ENCODE measurements at regions not wholly inside any gene's neighbourhood (a gene's known extent, or its start where the extent isn't known, plus 50 kb on each side); places are given as distances from the start of the nearest gene placed in this dataset.

- Histone ChIP-seq H3K56ac (replicated peaks; ENCODE audit: insufficient read length, low read depth, low read length) (no peak overlapping the region), H3K4me2 (ENCODE audit: insufficient read depth in 1 of 2, low read depth in 2 of 2, low read length in 2 of 2) (no peak overlapping the region), H2BK5ac (ENCODE audit: low read depth, low read length) (no peak overlapping the region), H2AK5ac (ENCODE audit: low read depth, low read length) (no peak overlapping the region), H3K18ac (ENCODE audit: extremely low read depth, low read length) (no peak overlapping the region), H3K23me2 (ENCODE audit: low read depth, low read length) (no peaks in the 10 kb centered on the region), H3K9me3 (ENCODE audit: insufficient read depth in 2 of 2, low read depth in 1 of 2, low read length in 1 of 2) (no peaks in the 10 kb centered on the region), H3K14ac (ENCODE audit: insufficient read length) (no peak overlapping the region), H4K8ac (ENCODE audit: extremely low read depth, insufficient read depth, low read length) (no peak overlapping the region), H3K23ac (ENCODE audit: insufficient read length) (no peak overlapping the region), H3K9ac (replicated peaks in 1 of 4; ENCODE audit: extremely low read depth in 1 of 4, low read depth in 3 of 4, low read length in 3 of 4) (no peak overlapping the region), H3K27ac (ENCODE audit: low read depth, low read length) (no peak overlapping the region), H3K27me3 (replicated peaks in 1 of 4; ENCODE audit: control insufficient read depth in 3 of 4, extremely low read depth in 1 of 4, insufficient read depth in 3 of 4, low read length in 3 of 4) (no peaks in the 10 kb centered on the region), H4K20me1 (replicated peaks in 1 of 2; ENCODE audit: control insufficient read depth in 1 of 2, insufficient read depth in 2 of 2, low read length in 2 of 2) (no peaks in the 10 kb centered on the region), H4K91ac (replicated peaks; ENCODE audit: insufficient read length, low read length) (no peak overlapping the region), H3K79me2 (ENCODE audit: control insufficient read depth in 1 of 2, insufficient read depth in 2 of 2, low read length in 2 of 2) (no peaks in the 10 kb centered on the region), H2BK12ac (ENCODE audit: low read depth, low read length) (no peak overlapping the region), H4K5ac (ENCODE audit: insufficient read length, low read depth, low read length) (no peak overlapping the region), H2BK120ac (replicated peaks; ENCODE audit: low read depth, low read length) (no peak overlapping the region), H3K4ac (replicated peaks; ENCODE audit: insufficient read length, low read depth, low read length) (no peak overlapping the region), H2BK15ac (ENCODE audit: low read length) (no peak overlapping the region), H3K4me1 (replicated peaks in 1 of 4; ENCODE audit: control insufficient read depth in 3 of 4, insufficient read depth in 4 of 4, low read length in 3 of 4) (no peaks in the 10 kb centered on the region), H2AFZ (ENCODE audit: low read length) (no peak overlapping the region), H3K36me3 (ENCODE audit: control insufficient read depth in 2 of 4, insufficient read depth in 4 of 4, low read length in 3 of 4) (no peaks in the 10 kb centered on the region), H3K79me1 (ENCODE audit: low read depth, low read length) (no peaks in the 10 kb centered on the region), H3K4me3 (ENCODE audit: extremely low read depth in 1 of 4, insufficient read depth in 2 of 4, low read depth in 3 of 4, low read length in 4 of 4) (no peak overlapping the region), H2BK20ac (ENCODE audit: low read length) (no peak overlapping the region)
- ChIA-PET CTCF (ENCODE audit: partially characterized antibody) (no interaction called here), POLR2A (ENCODE audit: partially characterized antibody) (no interaction called here)
- TF ChIP-seq CTCF (IDR thresholded peaks at IDR 0.05; ENCODE audit: control extremely low read depth in 1 of 3, insufficient read depth in 1 of 3, low read depth in 1 of 3, low read length in 3 of 3), result no peak
- TF ChIP-seq MAFK (IDR thresholded peaks at IDR 0.05; ENCODE audit: low read depth, low read length), result no peak
- TF ChIP-seq MAX (IDR thresholded peaks at IDR 0.05), result no peak
- no peak for TF ChIP-seq YY1 (IDR thresholded peaks at IDR 0.05; ENCODE audit: low read depth, low read length)
- TF ChIP-seq RFX5 (IDR thresholded peaks at IDR 0.05; ENCODE audit: borderline replicate concordance, low read depth, low read length), result no peak
- no peak for TF ChIP-seq USF2 (IDR thresholded peaks at IDR 0.05; ENCODE audit: low read length)
- no peak for TF ChIP-seq SIRT6 (IDR thresholded peaks at IDR 0.05; ENCODE audit: low read length)
- TF ChIP-seq ASH2L (IDR thresholded peaks at IDR 0.05; ENCODE audit: low read length), result no peak
- TF ChIP-seq FOSL1 (IDR thresholded peaks at IDR 0.05; ENCODE audit: insufficient read depth, low read depth, low read length), result no peak
- no peak for TF ChIP-seq JUND (IDR thresholded peaks at IDR 0.05; ENCODE audit: low read length)
- TF ChIP-seq SAP30 (IDR thresholded peaks at IDR 0.05; ENCODE audit: insufficient read depth, insufficient replicate concordance, low read length), result no peak
- DNase-seq (ENCODE audit: low read depth in 1 of 2, low spot score in 2 of 2) (no peak), FAIRE-seq (no peak)
- 100% methylated on average over 1 of the region's 1 CpG; no CpG with 5 or more reads in 1 of the 2 experiments for WGBS, 2 experiments (ENCODE audit: extremely low coverage in 1 of 2, insufficient coverage in 1 of 2, insufficient read length in 1 of 2, insufficient replicate concordance in 2 of 2, low coverage in 1 of 2, low lambda C conversion rate in 2 of 2, missing lambda C conversion rate in 1 of 2)
Measured at GRCh38 chr1:219278288-219278687, 104.6 kb downstream of the LYPLAL1 start.
